ENCODE measurements at regions not wholly inside any gene's neighbourhood (a gene's known extent, or its start where the extent isn't known, plus 50 kb on each side); places are given as distances from the start of the nearest gene placed in this dataset.

- H3K9me3 Mint-ChIP-seq = no peaks in the 10 kb centered on the region
- DNase-seq = no peak
Observed at GRCh38 chr12:127396734-127397133, 870.2 kb upstream of the TMEM132C start.

GRCh38 chr12:127398016-127398710, 868.8 kb upstream of the TMEM132C start:
- no peaks in the 10 kb centered on the region; the same call in 1 of the 2 replicates for H3K9me3 Mint-ChIP-seq
- no peak for TF ChIP-seq CTCF (IDR thresholded peaks at IDR 0.05)
- H3K27me3 Mint-ChIP-seq (ENCODE audit: insufficient read depth) = no peaks in the 10 kb centered on the region
- H3K4me3 Mint-ChIP-seq = peak overlapping the region; percentile 28; the same call in 1 of the 2 replicates
- H3K36me3 Mint-ChIP-seq (ENCODE audit: low read depth) = peaks cover 4% of the 10 kb centered on the region; the same call in 1 of the 2 replicates
- H3K4me1 Mint-ChIP-seq (ENCODE audit: low read depth) = peaks cover 87% of the 10 kb centered on the region
- no peak for DNase-seq
- H3K27ac Mint-ChIP-seq = no peak overlapping the region

More at GRCh38 chr12:127396734-127397133, 870.2 kb upstream of the TMEM132C start:
- H3K36me3 Mint-ChIP-seq (ENCODE audit: low read depth) = no peaks in the 10 kb centered on the region
- no peak for TF ChIP-seq CTCF (IDR thresholded peaks at IDR 0.05)
- H3K27ac Mint-ChIP-seq = no peak overlapping the region
- H3K4me3 Mint-ChIP-seq = peak overlapping the region; percentile 19; the same call in 1 of the 2 replicates
- H3K27me3 Mint-ChIP-seq (ENCODE audit: insufficient read depth) = peaks cover under 1% of the 10 kb centered on the region; the same call in 1 of the 2 replicates
- H3K4me1 Mint-ChIP-seq (ENCODE audit: low read depth) = peaks cover 79% of the 10 kb centered on the region

GRCh38 chr12:127399451-127399850, 867.5 kb upstream of the TMEM132C start:
- DNase-seq = no peak
- no peak overlapping the region for H3K27ac Mint-ChIP-seq
- no peaks in the 10 kb centered on the region for H3K27me3 Mint-ChIP-seq (ENCODE audit: insufficient read depth)
- no peak for TF ChIP-seq CTCF (IDR thresholded peaks at IDR 0.05)
- H3K9me3 Mint-ChIP-seq = peaks cover 2% of the 10 kb centered on the region
- H3K36me3 Mint-ChIP-seq (ENCODE audit: low read depth) = peaks cover 16% of the 10 kb centered on the region; the same call in 1 of the 2 replicates
- peaks cover 74% of the 10 kb centered on the region for H3K4me1 Mint-ChIP-seq (ENCODE audit: low read depth)
- H3K4me3 Mint-ChIP-seq = no peak overlapping the region

GRCh38 chr12:127400221-127400620, 866.7 kb upstream of the TMEM132C start:
- H3K27me3 Mint-ChIP-seq (ENCODE audit: insufficient read depth) = peaks cover 2% of the 10 kb centered on the region
- peaks cover 6% of the 10 kb centered on the region for H3K9me3 Mint-ChIP-seq
- H3K36me3 Mint-ChIP-seq (ENCODE audit: low read depth) = peaks cover 18% of the 10 kb centered on the region; the same call in 1 of the 2 replicates
- no peak overlapping the region for H3K4me3 Mint-ChIP-seq
- no peak for TF ChIP-seq CTCF (IDR thresholded peaks at IDR 0.05)
- H3K27ac Mint-ChIP-seq = peak overlapping the region; percentile 55
- DNase-seq = no peak
- H3K4me1 Mint-ChIP-seq (ENCODE audit: low read depth) = peaks cover 67% of the 10 kb centered on the region

GRCh38 chr12:127401005-127401404, 866.0 kb upstream of the TMEM132C start:
- Mint-ChIP-seq H3K27me3 (ENCODE audit: insufficient read depth) (peaks cover 3% of the 10 kb centered on the region), H3K4me1 (ENCODE audit: low read depth) (peaks cover 63% of the 10 kb centered on the region), H3K27ac (peak overlapping the region; percentile 0), H3K4me3 (peak overlapping the region; percentile 22), H3K36me3 (ENCODE audit: low read depth) (peaks cover 18% of the 10 kb centered on the region; the same call in 1 of the 2 replicates), H3K9me3 (peaks cover 6% of the 10 kb centered on the region)
- TF ChIP-seq CTCF (IDR thresholded peaks at IDR 0.05) = no peak
- DNase-seq = peak; percentile 39
